ENCODE measurements at regions not wholly inside any gene's neighbourhood (a gene's known extent, or its start where the extent isn't known, plus 50 kb on each side); places are given as distances from the start of the nearest gene placed in this dataset.
"Not testable (repeated sequence)": the region's sequence is repeated elsewhere in the genome, so short reads cannot be mapped to it uniquely, and the experiment has no call there.

DNA sequence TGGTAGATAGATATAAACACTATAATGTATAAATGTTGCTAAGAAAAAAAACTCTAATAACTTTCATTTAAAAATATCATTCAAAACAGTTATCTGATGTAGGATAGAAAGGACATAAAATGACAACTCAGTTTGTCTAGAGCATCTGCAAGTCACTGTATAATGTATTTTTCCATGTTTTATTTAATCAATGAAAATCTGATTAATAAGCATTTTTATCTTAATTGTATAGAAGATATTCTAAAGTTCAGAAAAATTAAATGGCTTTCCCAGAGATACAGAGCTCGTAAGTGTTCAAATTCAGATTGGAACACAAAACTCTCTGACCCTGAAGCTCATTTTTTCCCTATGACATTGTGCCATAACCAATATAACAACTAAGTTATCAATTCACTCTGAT lies 295.9 kb upstream of the DCN start:
- no peak for DNase-seq (ENCODE audit: low read depth)
- Histone ChIP-seq H3K4me3 (ENCODE audit: low read depth, low read length) (no peak overlapping the region), H3K27me3 (ENCODE audit: control insufficient read depth, insufficient read depth, low read length) (no peaks in the 10 kb centered on the region), H3K36me3 (ENCODE audit: control insufficient read depth, insufficient read depth, low read length) (no peaks in the 10 kb centered on the region)
- no peak for TF ChIP-seq CTCF (IDR thresholded peaks at IDR 0.05; ENCODE audit: insufficient read depth, low read length, poor library complexity, severe bottlenecking)

GRCh38 chr12:91467686-91468085 lies 285.1 kb upstream of the DCN start:
- H3K4me3 ChIP-seq (ENCODE audit: low read depth, low read length) = no peak overlapping the region
- DNase-seq (ENCODE audit: low read depth) = no peak
- TF ChIP-seq CTCF (IDR thresholded peaks at IDR 0.05; ENCODE audit: insufficient read depth, low read length, poor library complexity, severe bottlenecking) = no peak

GRCh38 chr12:91461061-91461460 lies 278.4 kb upstream of the DCN start:
- no peak for TF ChIP-seq CTCF (IDR thresholded peaks at IDR 0.05; ENCODE audit: insufficient read depth, low read length, poor library complexity, severe bottlenecking)
- Histone ChIP-seq H3K27me3 (ENCODE audit: control insufficient read depth, insufficient read depth, low read length) (no peaks in the 10 kb centered on the region), H3K36me3 (ENCODE audit: control insufficient read depth, insufficient read depth, low read length) (no peaks in the 10 kb centered on the region), H3K4me3 (ENCODE audit: low read depth, low read length) (no peak overlapping the region)
- no peak for DNase-seq (ENCODE audit: low read depth)

More at GRCh38 chr12:91467686-91468085, 285.1 kb upstream of the DCN start:
- no peaks in the 10 kb centered on the region for H3K27me3 ChIP-seq (ENCODE audit: control insufficient read depth, insufficient read depth, low read length)
- no peaks in the 10 kb centered on the region for H3K36me3 ChIP-seq (ENCODE audit: control insufficient read depth, insufficient read depth, low read length)

- TF ChIP-seq CTCF (IDR thresholded peaks at IDR 0.05; ENCODE audit: insufficient read depth, low read length, poor library complexity, severe bottlenecking) = no peak
- Histone ChIP-seq H3K27me3 (ENCODE audit: control insufficient read depth, insufficient read depth, low read length) (no peaks in the 10 kb centered on the region), H3K36me3 (ENCODE audit: control insufficient read depth, insufficient read depth, low read length) (no peaks in the 10 kb centered on the region), H3K4me3 (ENCODE audit: low read depth, low read length) (no peak overlapping the region)
- no peak for DNase-seq (ENCODE audit: low read depth)
Observed at GRCh38 chr12:91460469-91460868, 277.9 kb upstream of the DCN start.

- Histone ChIP-seq H3K27me3 (ENCODE audit: control insufficient read depth, insufficient read depth, low read length) (no peaks in the 10 kb centered on the region), H3K4me3 (ENCODE audit: low read depth, low read length) (no peak overlapping the region), H3K36me3 (ENCODE audit: control insufficient read depth, insufficient read depth, low read length) (no peaks in the 10 kb centered on the region)
- TF ChIP-seq CTCF (IDR thresholded peaks at IDR 0.05; ENCODE audit: insufficient read depth, low read length, poor library complexity, severe bottlenecking) = no peak
- DNase-seq (ENCODE audit: low read depth) = no peak
Observed at GRCh38 chr12:91455321-91455720, 272.7 kb upstream of the DCN start.

- no peak for TF ChIP-seq CTCF (IDR thresholded peaks at IDR 0.05; ENCODE audit: insufficient read depth, low read length, poor library complexity, severe bottlenecking)
Observed at GRCh38 chr12:91454179-91454578, 271.6 kb upstream of the DCN start.

GRCh38 chr12:91452464-91452863 lies 269.8 kb upstream of the DCN start:
- not testable (repeated sequence) for H3K36me3 ChIP-seq (ENCODE audit: control insufficient read depth, insufficient read depth, low read length); DNase-seq (ENCODE audit: low read depth); H3K4me3 ChIP-seq (ENCODE audit: low read depth, low read length); H3K27me3 ChIP-seq (ENCODE audit: control insufficient read depth, insufficient read depth, low read length)

More at GRCh38 chr12:91454179-91454578, 271.6 kb upstream of the DCN start:
- DNase-seq (ENCODE audit: low read depth) = no peak
- Histone ChIP-seq H3K36me3 (ENCODE audit: control insufficient read depth, insufficient read depth, low read length) (no peaks in the 10 kb centered on the region), H3K4me3 (ENCODE audit: low read depth, low read length) (no peak overlapping the region), H3K27me3 (ENCODE audit: control insufficient read depth, insufficient read depth, low read length) (no peaks in the 10 kb centered on the region)
